ENCODE measurements at regions not wholly inside any gene's neighbourhood (a gene's known extent, or its start where the extent isn't known, plus 50 kb on each side); places are given as distances from the start of the nearest gene placed in this dataset.
"Not testable (repeated sequence)": the region's sequence is repeated elsewhere in the genome, so short reads cannot be mapped to it uniquely, and the experiment has no call there.

GRCh38 chr14:105920803-105921755 is 394.7 kb downstream of the TMEM121 start:
- TF ChIP-seq ZNF274 (IDR thresholded peaks at IDR 0.05; ENCODE audit: borderline replicate concordance, extremely low read depth, low read length); FOSL1 (IDR thresholded peaks at IDR 0.05; ENCODE audit: insufficient read depth, low read depth, low read length); BACH1 (IDR thresholded peaks at IDR 0.05; ENCODE audit: low read length); CTCF (IDR thresholded peaks at IDR 0.05; ENCODE audit: control extremely low read depth in 1 of 3, insufficient read depth in 1 of 3, low read depth in 1 of 3, low read length in 3 of 3); CEBPB (IDR thresholded peaks at IDR 0.05; ENCODE audit: low read depth, low read length); HDAC2 (IDR thresholded peaks at IDR 0.05; ENCODE audit: borderline replicate concordance in 1 of 2, low read depth in 2 of 2, low read length in 2 of 2); EZH2 (IDR thresholded peaks at IDR 0.05; ENCODE audit: low read depth, low read length, severe bottlenecking); SIN3A (conservative IDR thresholded peaks at IDR 0.05 in 1 of 2, IDR thresholded peaks at IDR 0.05 in 1 of 2; ENCODE audit: low read depth in 1 of 2, low read length in 2 of 2); KDM5A (IDR thresholded peaks at IDR 0.05; ENCODE audit: low read length); CBX8 (IDR thresholded peaks at IDR 0.05; ENCODE audit: borderline replicate concordance, low read depth, low read length); TAF1 (IDR thresholded peaks at IDR 0.05; ENCODE audit: low read depth, low read length); USF2 (IDR thresholded peaks at IDR 0.05; ENCODE audit: low read length); SIRT6 (IDR thresholded peaks at IDR 0.05; ENCODE audit: low read length): not testable (repeated sequence)
- TF ChIP-seq, protein P1, sequence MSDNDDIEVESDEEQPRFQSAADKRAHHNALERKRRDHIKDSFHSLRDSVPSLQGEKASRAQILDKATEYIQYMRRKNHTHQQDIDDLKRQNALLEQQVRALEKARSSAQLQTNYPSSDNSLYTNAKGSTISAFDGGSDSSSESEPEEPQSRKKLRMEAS (IDR thresholded peaks at IDR 0.05), result not testable (repeated sequence)

All from H1 (cell line).